ENCODE measurements at regions not wholly inside any gene's neighbourhood (a gene's known extent, or its start where the extent isn't known, plus 50 kb on each side); places are given as distances from the start of the nearest gene placed in this dataset.

DNA sequence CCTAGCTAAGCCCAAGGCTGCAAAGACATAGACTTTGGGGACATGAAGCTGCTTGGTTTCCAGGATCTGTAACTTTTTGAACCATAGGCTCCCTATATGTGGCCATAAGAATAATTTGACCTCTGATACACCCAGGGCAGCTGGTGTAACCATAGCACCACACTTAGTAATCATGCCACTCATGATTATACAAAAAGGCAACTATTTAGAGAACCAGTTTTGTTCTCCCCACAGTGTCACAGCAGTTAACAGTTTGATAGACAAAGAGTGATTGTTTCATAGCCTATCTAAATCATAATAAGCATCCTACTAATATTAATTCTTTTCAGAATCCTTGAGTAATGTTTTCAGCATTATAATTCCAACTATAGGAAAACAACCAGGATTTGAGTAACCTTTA, 334.9 kb downstream of the NEK10 start:
- Histone ChIP-seq H3K36me3 (ENCODE audit: control insufficient read depth, insufficient read depth, low read length) (no peaks in the 10 kb centered on the region), H3K56ac (ENCODE audit: extremely low read depth, insufficient read depth, low read length) (no peak overlapping the region), H3K4ac (ENCODE audit: low read depth, low read length) (no peak overlapping the region), H3K9me3 (ENCODE audit: control insufficient read depth, insufficient read depth, low read length) (no peaks in the 10 kb centered on the region), H3K79me1 (ENCODE audit: low read depth in 1 of 2, low read length in 2 of 2) (no peaks in the 10 kb centered on the region), H3K4me1 (ENCODE audit: control insufficient read depth, insufficient read depth, low read length) (no peaks in the 10 kb centered on the region), H4K20me1 (ENCODE audit: insufficient read depth, low read length) (no peaks in the 10 kb centered on the region), H3K4me3 (ENCODE audit: insufficient read depth, low read depth, low read length) (no peak overlapping the region), H4K5ac (ENCODE audit: low read depth, low read length) (no peak overlapping the region), H3K4me2 (ENCODE audit: low read depth, low read length) (no peak overlapping the region), H2AFZ (replicated peaks; ENCODE audit: low read length, poor library complexity) (no peak overlapping the region), H3K23ac (ENCODE audit: low read depth, low read length) (no peak overlapping the region), H3K27me3 (ENCODE audit: control insufficient read depth, insufficient read depth, low read length) (no peaks in the 10 kb centered on the region), H2AK9ac (replicated peaks; ENCODE audit: low read depth, low read length, poor library complexity) (no peak overlapping the region), H2BK5ac (ENCODE audit: low read depth, low read length, poor library complexity, severe bottlenecking) (no peak overlapping the region), H3K9ac (ENCODE audit: low read depth, low read length) (no peak overlapping the region), H2BK120ac (ENCODE audit: low read depth, low read length) (no peak overlapping the region), H3K14ac (replicated peaks; ENCODE audit: low read depth, low read length) (no peak overlapping the region), H2BK15ac (ENCODE audit: low read depth, low read length) (no peak overlapping the region), H2AK5ac (ENCODE audit: low read depth, low read length) (no peak overlapping the region), H3K27ac (ENCODE audit: insufficient read depth, low read length) (no peak overlapping the region), H3K18ac (ENCODE audit: low read depth, low read length) (no peak overlapping the region), H2BK20ac (ENCODE audit: low read depth, low read length) (no peak overlapping the region), H3K9me1 (ENCODE audit: insufficient read depth, low read length) (no peaks in the 10 kb centered on the region), H4K8ac (ENCODE audit: low read depth in 2 of 2, low read length in 2 of 2) (no peak overlapping the region), H4K91ac (ENCODE audit: insufficient read depth, low read depth, low read length) (no peak overlapping the region)
- TF ChIP-seq MXI1 (IDR thresholded peaks at IDR 0.05; ENCODE audit: borderline replicate concordance, low read depth, low read length), result no peak
- TF ChIP-seq MAZ (IDR thresholded peaks at IDR 0.05; ENCODE audit: borderline replicate concordance, low read depth, low read length), result no peak
- no peak for TF ChIP-seq FOS (IDR thresholded peaks at IDR 0.05; ENCODE audit: low read depth, low read length)
- TF ChIP-seq USF2 (IDR thresholded peaks at IDR 0.05; ENCODE audit: low read depth, low read length), result no peak
- TF ChIP-seq CTCF (conservative IDR thresholded peaks at IDR 0.05; ENCODE audit: low read depth, low read length), result no peak
- no peak for TF ChIP-seq RFX5 (IDR thresholded peaks at IDR 0.05; ENCODE audit: low read depth, low read length)
- TF ChIP-seq ELK1 (IDR thresholded peaks at IDR 0.05; ENCODE audit: borderline replicate concordance, low read depth, low read length), result no peak
- TF ChIP-seq RCOR1 (IDR thresholded peaks at IDR 0.05; ENCODE audit: insufficient replicate concordance, low read length), result no peak
- no peak for TF ChIP-seq SMC3 (IDR thresholded peaks at IDR 0.05; ENCODE audit: low read depth, low read length)
- no peak for TF ChIP-seq CHD1 (IDR thresholded peaks at IDR 0.05; ENCODE audit: low read depth, low read length)
- BruUV-seq (replicated peaks), result no TSS peak
- POLR2A ChIA-PET (ENCODE audit: unreplicated experiment), result no interaction called here
- in situ Hi-C loops (cut with MboI; ENCODE audit: low sequenced_read_pairs), result no loop called here
- ATAC-seq (ENCODE audit: low read depth), result no peak
- dilution Hi-C loops (cut with HindIII; ENCODE audit: low sequenced_read_pairs, unreplicated experiment), result no loop called here
- DNase-seq, result no peak
- CTCF ChIA-PET, result no interaction called here
- intact Hi-C loops (cut with micrococcal nuclease), result no loop called here

All from IMR-90 (cell line).